SK-N-SH treated with all-trans-retinoic acid at 6 μM for 48 hours (cell line): ENCODE measurements at regions not wholly inside any gene's neighbourhood (a gene's known extent, or its start where the extent isn't known, plus 50 kb on each side); places are given as distances from the start of the nearest gene placed in this dataset.

Source experiments
- ATAC-seq: fragments of 200-7000 bp; cut with Tn5 transposase; 3 replicates; pipeline ENCODE4 v1.9.1; 2020; ENCODE audit warnings: mild to moderate bottlenecking, moderate library complexity
- ARNTL ChIP-seq: fragments of 450-650 bp; formaldehyde crosslinking; IDR thresholded peaks from 2 replicates; pipeline ENCODE4 v1.5.0; 2020; ENCODE audit warnings: low read depth, mild to moderate bottlenecking, moderate library complexity, borderline replicate concordance
- BACH2 ChIP-seq: fragments of 250-450 bp; sonication (Bioruptor Pico); IDR thresholded peaks from 2 replicates; pipeline ENCODE4 v1.9.0; 2021; ENCODE audit warnings: mild to moderate bottlenecking, borderline replicate concordance
- CSDC2 ChIP-seq: fragments of 250-450 bp; sonication (Bioruptor Pico); IDR thresholded peaks from 2 replicates; pipeline ENCODE4 v1.5.0; 2020; ENCODE audit warnings: mild to moderate bottlenecking, moderate library complexity
- ESRRG ChIP-seq: fragments of 250-450 bp; sonication (Bioruptor Pico); IDR thresholded peaks from 2 replicates; pipeline ENCODE4 v1.6.1; 2021; ENCODE audit warnings: mild to moderate bottlenecking
- GLIS3 ChIP-seq: fragments of 250-450 bp; sonication (Bioruptor Pico); IDR thresholded peaks from 2 replicates; pipeline ENCODE4 v1.5.0; 2020; ENCODE audit warnings: mild to moderate bottlenecking, moderate library complexity
- ISL1 ChIP-seq: fragments of 250-450 bp; sonication (Bioruptor Pico); IDR thresholded peaks from 2 replicates; pipeline ENCODE4 v2.1.2; 2022; ENCODE audit warnings: mild to moderate bottlenecking, moderate library complexity
- OSR1 ChIP-seq: fragments of 250-450 bp; sonication (Bioruptor Pico); IDR thresholded peaks from 2 replicates; pipeline ENCODE4 v1.8.0; 2022; ENCODE audit warnings: moderate library complexity, mild to moderate bottlenecking, inconsistent platforms
- PPARA ChIP-seq: fragments of 250-450 bp; sonication (Bioruptor Pico); IDR thresholded peaks from 2 replicates; pipeline ENCODE4 v1.5.0; 2020; ENCODE audit warnings: mild to moderate bottlenecking, borderline replicate concordance
- RARB ChIP-seq: fragments of 250-450 bp; sonication (Bioruptor Pico); IDR thresholded peaks from 2 replicates; pipeline ENCODE4 v1.8.0; 2021; ENCODE audit warnings: mild to moderate bottlenecking, moderate library complexity
- SNAI2 ChIP-seq: fragments of 250-450 bp; sonication (Bioruptor Pico); IDR thresholded peaks from 2 replicates; pipeline ENCODE4 v1.5.0; 2020; ENCODE audit warnings: mild to moderate bottlenecking, moderate library complexity
- TCF4 ChIP-seq: fragments of 250-450 bp; sonication (Bioruptor Pico); IDR thresholded peaks from 2 replicates; pipeline ENCODE4 v1.8.0; 2021; ENCODE audit warnings: mild to moderate bottlenecking, moderate library complexity, borderline replicate concordance
- TOX ChIP-seq: fragments of 250-450 bp; sonication (Bioruptor Pico); IDR thresholded peaks from 2 replicates; pipeline ENCODE4 v1.8.0; 2021; ENCODE audit warnings: mild to moderate bottlenecking, moderate library complexity, borderline replicate concordance
- ZC3H10 ChIP-seq: fragments of 250-450 bp; sonication (Bioruptor Pico); IDR thresholded peaks from 2 replicates; pipeline ENCODE4 v1.5.1; 2021; ENCODE audit warnings: mild to moderate bottlenecking, moderate library complexity
- ZFP3 ChIP-seq: fragments of 250-450 bp; sonication (Bioruptor Pico); IDR thresholded peaks from 2 replicates; pipeline ENCODE4 v1.5.0; 2020; ENCODE audit warnings: mild to moderate bottlenecking, moderate library complexity
- ZFP30 ChIP-seq: fragments of 450-650 bp; formaldehyde crosslinking; IDR thresholded peaks from 2 replicates; pipeline ENCODE4 v1.5.0; 2022; ENCODE audit warnings: mild to moderate bottlenecking, moderate library complexity
- ZNF565 ChIP-seq: fragments of 450-650 bp; formaldehyde crosslinking; conservative IDR thresholded peaks from 2 replicates; pipeline ENCODE4 v1.5.0; 2020; ENCODE audit warnings: low read depth, mild to moderate bottlenecking, moderate library complexity
- ZNF70 ChIP-seq: fragments of 450-650 bp; formaldehyde crosslinking; IDR thresholded peaks from 2 replicates; pipeline ENCODE4 v1.5.0; 2020; ENCODE audit warnings: mild to moderate bottlenecking, moderate library complexity
- ZNF8 ChIP-seq: fragments of 450-650 bp; formaldehyde crosslinking; IDR thresholded peaks from 2 replicates; pipeline ENCODE4 v1.5.0; 2020; ENCODE audit warnings: mild to moderate bottlenecking, moderate library complexity
- TF ChIP-seq, protein P1 (sequence below): fragments of 250-450 bp; sonication (Bioruptor Pico); IDR thresholded peaks from 2 replicates; pipeline ENCODE4 v1.8.0; 2021; ENCODE audit warnings: low read depth, mild to moderate bottlenecking, moderate library complexity, borderline replicate concordance
- TF ChIP-seq, protein P2 (sequence below): fragments of 250-450 bp; sonication (Bioruptor Pico); IDR thresholded peaks from 2 replicates; pipeline ENCODE4 v1.5.1; 2021; ENCODE audit warnings: mild to moderate bottlenecking, moderate library complexity
- TF ChIP-seq, protein P3 (sequence below): fragments of 250-450 bp; sonication (Bioruptor Pico); IDR thresholded peaks from 2 replicates; pipeline ENCODE4 v1.5.1; 2020; ENCODE audit warnings: low read depth, mild to moderate bottlenecking, moderate library complexity
- TF ChIP-seq, protein P4 (sequence below): fragments of 250-450 bp; sonication (Bioruptor Pico); IDR thresholded peaks from 2 replicates; pipeline ENCODE4 v1.8.0; 2020; ENCODE audit warnings: mild to moderate bottlenecking, moderate library complexity, borderline replicate concordance

DNA sequence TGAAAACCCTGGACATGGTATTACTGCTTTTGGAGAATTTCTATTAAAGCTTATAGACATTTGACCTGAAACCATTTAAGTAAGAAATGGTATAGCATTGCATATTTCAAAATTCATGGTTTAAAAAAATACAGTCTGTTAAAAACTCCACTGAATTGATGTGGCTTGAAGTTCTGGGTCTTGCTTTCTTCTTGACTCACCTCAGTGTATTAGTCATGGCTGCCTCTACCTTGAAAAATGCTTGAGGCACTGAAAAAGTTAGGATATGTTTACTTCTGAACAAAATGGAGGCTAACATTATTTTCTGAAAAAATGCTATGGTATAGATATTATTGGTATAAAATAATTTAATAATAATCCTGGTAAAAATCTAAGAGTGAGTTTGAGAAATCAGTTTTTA is 349.2 kb downstream of the AASDHPPT start (continued):
- TF ChIP-seq, protein P1, sequence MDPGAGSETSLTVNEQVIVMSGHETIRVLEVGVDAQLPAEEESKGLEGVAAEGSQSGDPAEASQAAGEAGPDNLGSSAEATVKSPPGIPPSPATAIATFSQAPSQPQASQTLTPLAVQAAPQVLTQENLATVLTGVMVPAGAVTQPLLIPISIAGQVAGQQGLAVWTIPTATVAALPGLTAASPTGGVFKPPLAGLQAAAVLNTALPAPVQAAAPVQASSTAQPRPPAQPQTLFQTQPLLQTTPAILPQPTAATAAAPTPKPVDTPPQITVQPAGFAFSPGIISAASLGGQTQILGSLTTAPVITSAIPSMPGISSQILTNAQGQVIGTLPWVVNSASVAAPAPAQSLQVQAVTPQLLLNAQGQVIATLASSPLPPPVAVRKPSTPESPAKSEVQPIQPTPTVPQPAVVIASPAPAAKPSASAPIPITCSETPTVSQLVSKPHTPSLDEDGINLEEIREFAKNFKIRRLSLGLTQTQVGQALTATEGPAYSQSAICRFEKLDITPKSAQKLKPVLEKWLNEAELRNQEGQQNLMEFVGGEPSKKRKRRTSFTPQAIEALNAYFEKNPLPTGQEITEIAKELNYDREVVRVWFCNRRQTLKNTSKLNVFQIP (CRISPR knock-in tag) = no peak
- TF ChIP-seq, protein P2, sequence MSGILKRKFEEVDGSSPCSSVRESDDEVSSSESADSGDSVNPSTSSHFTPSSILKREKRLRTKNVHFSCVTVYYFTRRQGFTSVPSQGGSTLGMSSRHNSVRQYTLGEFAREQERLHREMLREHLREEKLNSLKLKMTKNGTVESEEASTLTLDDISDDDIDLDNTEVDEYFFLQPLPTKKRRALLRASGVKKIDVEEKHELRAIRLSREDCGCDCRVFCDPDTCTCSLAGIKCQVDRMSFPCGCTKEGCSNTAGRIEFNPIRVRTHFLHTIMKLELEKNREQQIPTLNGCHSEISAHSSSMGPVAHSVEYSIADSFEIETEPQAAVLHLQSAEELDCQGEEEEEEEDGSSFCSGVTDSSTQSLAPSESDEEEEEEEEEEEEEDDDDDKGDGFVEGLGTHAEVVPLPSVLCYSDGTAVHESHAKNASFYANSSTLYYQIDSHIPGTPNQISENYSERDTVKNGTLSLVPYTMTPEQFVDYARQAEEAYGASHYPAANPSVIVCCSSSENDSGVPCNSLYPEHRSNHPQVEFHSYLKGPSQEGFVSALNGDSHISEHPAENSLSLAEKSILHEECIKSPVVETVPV (CRISPR knock-in tag) = no peak
- TF ChIP-seq ZFP3 (CRISPR knock-in tag) = no peak
- no peak for TF ChIP-seq ISL1
- TF ChIP-seq PPARA (CRISPR knock-in tag) = no peak

DNA sequence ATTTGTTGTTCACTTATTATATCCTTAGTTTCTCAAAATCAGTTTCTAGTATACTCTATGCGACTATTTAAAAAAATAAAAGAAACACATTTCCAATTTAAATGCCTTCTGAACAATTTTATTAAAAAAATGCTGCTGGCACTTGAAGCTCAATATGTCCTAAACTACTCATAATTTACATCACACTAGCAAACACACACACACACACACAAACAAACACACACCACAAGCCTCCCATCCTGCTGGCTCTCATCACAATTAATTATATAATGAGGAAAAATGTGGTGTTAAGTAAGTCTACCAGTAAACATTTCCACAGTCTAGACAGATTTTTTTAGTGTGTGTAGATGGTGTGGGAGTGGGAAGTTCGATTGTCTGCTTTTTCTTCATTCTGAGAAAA is 350.3 kb downstream of the AASDHPPT start:
- no peak for TF ChIP-seq ZC3H10 (CRISPR knock-in tag)
- no peak for TF ChIP-seq ZNF8 (CRISPR knock-in tag)
- no peak for TF ChIP-seq ZNF565
- TF ChIP-seq ZFP3 (CRISPR knock-in tag) = no peak
- no peak for TF ChIP-seq ZFP30 (CRISPR knock-in tag)
- no peak for TF ChIP-seq GLIS3 (CRISPR knock-in tag)
- TF ChIP-seq, protein P1 (CRISPR knock-in tag) = no peak
- no peak for TF ChIP-seq TOX
- TF ChIP-seq, protein P2 (CRISPR knock-in tag) = no peak
- no peak for ATAC-seq

DNA sequence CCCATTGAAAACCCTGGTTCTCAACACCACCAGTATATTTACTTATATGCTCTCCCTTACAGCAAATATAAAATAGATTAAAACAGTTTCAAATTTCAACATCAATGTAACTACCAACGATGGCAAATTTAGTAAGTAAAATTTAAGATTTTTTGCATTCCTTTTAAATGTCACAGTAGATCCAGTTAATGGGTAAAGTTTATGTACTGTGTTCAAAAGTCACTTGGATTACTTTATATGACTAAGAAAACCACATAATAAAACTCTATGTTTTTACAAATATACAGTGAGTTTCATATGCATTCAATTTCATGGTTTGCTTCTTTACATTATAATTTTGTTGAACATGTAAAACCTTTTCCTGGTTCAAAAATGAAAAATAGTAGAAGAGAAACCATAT is 364.6 kb downstream of the AASDHPPT start:
- ATAC-seq = no peak
- TF ChIP-seq ZC3H10 (CRISPR knock-in tag) = no peak
- TF ChIP-seq ESRRG (CRISPR knock-in tag) = no peak
- TF ChIP-seq ZFP30 (CRISPR knock-in tag) = no peak
- no peak for TF ChIP-seq GLIS3 (CRISPR knock-in tag)
- TF ChIP-seq ZNF70 (CRISPR knock-in tag) = no peak
- no peak for TF ChIP-seq ZFP3 (CRISPR knock-in tag)
- no peak for TF ChIP-seq BACH2 (CRISPR knock-in tag)
- TF ChIP-seq SNAI2 (CRISPR knock-in tag) = no peak
- TF ChIP-seq RARB (CRISPR knock-in tag) = no peak
- TF ChIP-seq, protein P3, sequence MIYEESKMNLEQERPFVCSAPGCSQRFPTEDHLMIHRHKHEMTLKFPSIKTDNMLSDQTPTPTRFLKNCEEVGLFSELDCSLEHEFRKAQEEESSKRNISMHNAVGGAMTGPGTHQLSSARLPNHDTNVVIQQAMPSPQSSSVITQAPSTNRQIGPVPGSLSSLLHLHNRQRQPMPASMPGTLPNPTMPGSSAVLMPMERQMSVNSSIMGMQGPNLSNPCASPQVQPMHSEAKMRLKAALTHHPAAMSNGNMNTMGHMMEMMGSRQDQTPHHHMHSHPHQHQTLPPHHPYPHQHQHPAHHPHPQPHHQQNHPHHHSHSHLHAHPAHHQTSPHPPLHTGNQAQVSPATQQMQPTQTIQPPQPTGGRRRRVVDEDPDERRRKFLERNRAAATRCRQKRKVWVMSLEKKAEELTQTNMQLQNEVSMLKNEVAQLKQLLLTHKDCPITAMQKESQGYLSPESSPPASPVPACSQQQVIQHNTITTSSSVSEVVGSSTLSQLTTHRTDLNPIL = no peak
- TF ChIP-seq, protein P2 (CRISPR knock-in tag) = no peak
- no peak for TF ChIP-seq TOX
- TF ChIP-seq, protein P4, sequence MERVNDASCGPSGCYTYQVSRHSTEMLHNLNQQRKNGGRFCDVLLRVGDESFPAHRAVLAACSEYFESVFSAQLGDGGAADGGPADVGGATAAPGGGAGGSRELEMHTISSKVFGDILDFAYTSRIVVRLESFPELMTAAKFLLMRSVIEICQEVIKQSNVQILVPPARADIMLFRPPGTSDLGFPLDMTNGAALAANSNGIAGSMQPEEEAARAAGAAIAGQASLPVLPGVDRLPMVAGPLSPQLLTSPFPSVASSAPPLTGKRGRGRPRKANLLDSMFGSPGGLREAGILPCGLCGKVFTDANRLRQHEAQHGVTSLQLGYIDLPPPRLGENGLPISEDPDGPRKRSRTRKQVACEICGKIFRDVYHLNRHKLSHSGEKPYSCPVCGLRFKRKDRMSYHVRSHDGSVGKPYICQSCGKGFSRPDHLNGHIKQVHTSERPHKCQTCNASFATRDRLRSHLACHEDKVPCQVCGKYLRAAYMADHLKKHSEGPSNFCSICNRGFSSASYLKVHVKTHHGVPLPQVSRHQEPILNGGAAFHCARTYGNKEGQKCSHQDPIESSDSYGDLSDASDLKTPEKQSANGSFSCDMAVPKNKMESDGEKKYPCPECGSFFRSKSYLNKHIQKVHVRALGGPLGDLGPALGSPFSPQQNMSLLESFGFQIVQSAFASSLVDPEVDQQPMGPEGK (CRISPR knock-in tag) = no peak
- no peak for TF ChIP-seq CSDC2
- no peak for TF ChIP-seq TCF4 (CRISPR knock-in tag)
- no peak for TF ChIP-seq ARNTL (CRISPR knock-in tag)
- TF ChIP-seq OSR1 (CRISPR knock-in tag) = no peak
